ENCODE measurements at regions not wholly inside any gene's neighbourhood (a gene's known extent, or its start where the extent isn't known, plus 50 kb on each side); places are given as distances from the start of the nearest gene placed in this dataset.
"Not testable (repeated sequence)": the region's sequence is repeated elsewhere in the genome, so short reads cannot be mapped to it uniquely, and the experiment has no call there.

DNA sequence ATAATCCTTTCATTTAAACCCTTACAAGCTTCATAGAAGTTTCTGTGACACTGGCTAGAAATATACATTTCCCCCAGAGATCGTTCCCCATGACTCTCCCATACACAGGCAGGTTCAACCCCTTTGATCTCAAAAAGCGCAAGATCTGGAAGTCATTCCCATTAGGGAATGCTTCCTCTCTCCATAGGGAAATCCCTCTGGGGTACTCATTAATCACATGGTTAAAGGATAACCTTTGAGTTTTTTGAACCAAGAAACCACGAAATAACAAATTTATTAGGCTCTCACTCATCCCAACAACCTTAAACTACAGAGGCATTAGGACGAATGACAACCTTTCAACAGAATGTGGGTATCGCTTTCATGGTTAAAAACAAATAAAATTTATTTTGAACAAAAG is 211.9 kb upstream of the PRICKLE2 start (continued):
- TF ChIP-seq E2F1 (CRISPR knock-in tag; IDR thresholded peaks at IDR 0.05) (no peak), MAFF (IDR thresholded peaks at IDR 0.05; ENCODE audit: low read length) (no peak)

DNA sequence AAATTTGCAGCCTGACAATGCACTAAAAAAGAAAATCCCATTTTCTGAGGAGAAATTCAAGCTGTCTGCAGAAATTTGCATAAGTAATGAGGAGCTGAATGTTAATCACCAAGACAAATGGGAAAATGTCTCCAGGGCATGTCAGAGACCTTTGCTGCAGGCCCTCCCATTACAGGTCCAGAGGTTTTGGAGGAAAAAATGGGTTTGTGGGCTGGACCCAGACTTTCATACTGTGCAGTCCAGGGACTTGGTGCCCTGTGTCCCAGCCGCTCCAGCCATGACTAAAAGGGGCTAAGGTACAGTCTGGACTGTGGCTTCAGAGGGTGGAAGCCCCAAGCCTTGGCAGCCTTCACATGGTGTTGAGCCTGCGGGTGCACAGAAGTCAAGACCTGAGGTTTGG is 209.8 kb upstream of the PRICKLE2 start:
- H3K9ac ChIP-seq (ENCODE audit: insufficient read depth in 1 of 2, low read depth in 2 of 2, low read length in 2 of 2); in situ Hi-C loops (cut with MboI); ATAC-seq; BruUV-seq (replicated peaks); H2AFZ ChIP-seq (ENCODE audit: low read depth, low read length); H3K27me3 ChIP-seq (ENCODE audit: control insufficient read depth in 2 of 2, insufficient read depth in 2 of 2, low read length in 2 of 2); DNase-seq (ENCODE audit: extremely low read depth in 1 of 4, low spot score in 3 of 4); CTCF ChIA-PET (ENCODE audit: low intra/inter-chr PET ratio); H3K4me1 ChIP-seq (replicated peaks in 1 of 2; ENCODE audit: control insufficient read depth in 2 of 2, insufficient read depth in 2 of 2, low read length in 2 of 2); H3K27ac ChIP-seq (ENCODE audit: extremely low read depth, low read depth, low read length); H4K20me1 ChIP-seq (replicated peaks; ENCODE audit: control insufficient read depth, insufficient read depth, low read length); H3K79me2 ChIP-seq (ENCODE audit: control insufficient read depth, insufficient read depth, low read length); H3K4me3 ChIP-seq; intact Hi-C loops (cut with micrococcal nuclease); FAIRE-seq; H3K9me3 ChIP-seq (replicated peaks; ENCODE audit: control insufficient read depth, insufficient read depth, low read depth, low read length); H3K36me3 ChIP-seq (ENCODE audit: control insufficient read depth, insufficient read depth, low read length); H3K4me2 ChIP-seq (ENCODE audit: insufficient read depth, low read length); H3K9me1 ChIP-seq (ENCODE audit: control insufficient read depth, insufficient read depth, low read length): not testable (repeated sequence)
- POLR2A ChIA-PET = interaction anchor here (1.0 kb wide), 1 partner anchor 9 kb away, joined by 4 read pairs; no protein-coding TSS in a partner anchor
- 0% methylated on average over 1 of the region's 2 CpGs for WGBS (ENCODE audit: insufficient coverage, low coverage, missing lambda C conversion rate)
- TF ChIP-seq, protein P1, sequence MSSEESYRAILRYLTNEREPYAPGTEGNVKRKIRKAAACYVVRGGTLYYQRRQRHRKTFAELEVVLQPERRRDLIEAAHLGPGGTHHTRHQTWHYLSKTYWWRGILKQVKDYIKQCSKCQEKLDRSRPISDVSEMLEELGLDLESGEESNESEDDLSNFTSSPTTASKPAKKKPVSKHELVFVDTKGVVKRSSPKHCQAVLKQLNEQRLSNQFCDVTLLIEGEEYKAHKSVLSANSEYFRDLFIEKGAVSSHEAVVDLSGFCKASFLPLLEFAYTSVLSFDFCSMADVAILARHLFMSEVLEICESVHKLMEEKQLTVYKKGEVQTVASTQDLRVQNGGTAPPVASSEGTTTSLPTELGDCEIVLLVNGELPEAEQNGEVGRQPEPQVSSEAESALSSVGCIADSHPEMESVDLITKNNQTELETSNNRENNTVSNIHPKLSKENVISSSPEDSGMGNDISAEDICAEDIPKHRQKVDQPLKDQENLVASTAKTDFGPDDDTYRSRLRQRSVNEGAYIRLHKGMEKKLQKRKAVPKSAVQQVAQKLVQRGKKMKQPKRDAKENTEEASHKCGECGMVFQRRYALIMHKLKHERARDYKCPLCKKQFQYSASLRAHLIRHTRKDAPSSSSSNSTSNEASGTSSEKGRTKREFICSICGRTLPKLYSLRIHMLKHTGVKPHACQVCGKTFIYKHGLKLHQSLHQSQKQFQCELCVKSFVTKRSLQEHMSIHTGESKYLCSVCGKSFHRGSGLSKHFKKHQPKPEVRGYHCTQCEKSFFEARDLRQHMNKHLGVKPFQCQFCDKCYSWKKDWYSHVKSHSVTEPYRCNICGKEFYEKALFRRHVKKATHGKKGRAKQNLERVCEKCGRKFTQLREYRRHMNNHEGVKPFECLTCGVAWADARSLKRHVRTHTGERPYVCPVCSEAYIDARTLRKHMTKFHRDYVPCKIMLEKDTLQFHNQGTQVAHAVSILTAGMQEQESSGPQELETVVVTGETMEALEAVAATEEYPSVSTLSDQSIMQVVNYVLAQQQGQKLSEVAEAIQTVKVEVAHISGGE (CRISPR knock-in tag; IDR thresholded peaks at IDR 0.05) = peak in 1 of 3 experiments; percentile 51; a peak in 2 of 6 replicates
